IMR-90 (cell line): ENCODE measurements at regions not wholly inside any gene's neighbourhood (a gene's known extent, or its start where the extent isn't known, plus 50 kb on each side); places are given as distances from the start of the nearest gene placed in this dataset.

ENCODE experiments used
- BHLHE40 ChIP-seq: fragments of 150-350 bp; IDR thresholded peaks from 2 replicates; pipeline ENCODE4 v1.6.1; 2016; ENCODE audit warnings: mild to moderate bottlenecking, low read depth, low read length
- CHD1 ChIP-seq: IDR thresholded peaks from 2 replicates; pipeline ENCODE4 v1.6.1; 2012; ENCODE audit warnings: low read depth, low read length, improper control_type of control experiment
- FOS ChIP-seq: fragments of 150-350 bp; IDR thresholded peaks from 2 replicates; pipeline ENCODE4 v1.6.1; 2016; ENCODE audit warnings: low read depth, low read length
- MXI1 ChIP-seq: IDR thresholded peaks from 2 replicates; pipeline ENCODE4 v1.6.1; 2012; ENCODE audit warnings: low read depth, mild to moderate bottlenecking, low read length, moderate library complexity, borderline replicate concordance
- POLR2A ChIP-seq: IDR thresholded peaks from 2 replicates; pipeline ENCODE4 v1.6.1; 2012; ENCODE audit warnings: mild to moderate bottlenecking, low read depth, low read length
- RCOR1 ChIP-seq: IDR thresholded peaks from 2 replicates; pipeline ENCODE4 v1.6.1; 2012; ENCODE audit warnings: mild to moderate bottlenecking, low read length, improper control_type of control experiment; ENCODE audit not compliant: insufficient replicate concordance
- RFX5 ChIP-seq: IDR thresholded peaks from 2 replicates; pipeline ENCODE4 v1.8.0; 2012; ENCODE audit warnings: low read depth, mild to moderate bottlenecking, low read length, moderate library complexity
- SMC3 ChIP-seq: fragments of 150-350 bp; IDR thresholded peaks from 2 replicates; pipeline ENCODE4 v1.6.1; 2016; ENCODE audit warnings: low read depth, mild to moderate bottlenecking, antibody characterized with exemption, low read length, moderate library complexity
- TF ChIP-seq, protein P1 (sequence below): conservative IDR thresholded peaks from 2 replicates; pipeline ENCODE4 v1.5.1; 2012; ENCODE audit warnings: mild to moderate bottlenecking, low read depth, low read length, improper control_type of control experiment

DNA sequence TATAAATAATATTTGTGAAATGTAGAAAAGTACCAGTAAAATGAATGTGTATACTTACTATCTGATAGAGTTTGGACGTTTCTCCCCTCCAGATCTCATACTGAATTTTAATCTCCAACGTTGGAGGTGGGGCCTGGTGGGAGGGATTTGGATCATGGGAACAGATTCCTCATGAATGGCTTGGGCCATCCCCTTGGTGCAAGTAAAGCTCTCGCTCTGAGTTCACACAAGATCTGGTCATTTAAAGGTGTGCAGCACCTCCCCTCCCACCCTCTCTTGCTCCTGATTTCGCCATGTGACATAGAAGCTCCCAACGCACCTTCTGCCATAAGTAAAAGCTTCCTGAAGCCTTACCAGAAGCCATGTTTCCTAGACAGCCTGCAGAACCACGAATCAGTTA lies 219.0 kb downstream of the HACE1 start:
- TF ChIP-seq, protein P1, sequence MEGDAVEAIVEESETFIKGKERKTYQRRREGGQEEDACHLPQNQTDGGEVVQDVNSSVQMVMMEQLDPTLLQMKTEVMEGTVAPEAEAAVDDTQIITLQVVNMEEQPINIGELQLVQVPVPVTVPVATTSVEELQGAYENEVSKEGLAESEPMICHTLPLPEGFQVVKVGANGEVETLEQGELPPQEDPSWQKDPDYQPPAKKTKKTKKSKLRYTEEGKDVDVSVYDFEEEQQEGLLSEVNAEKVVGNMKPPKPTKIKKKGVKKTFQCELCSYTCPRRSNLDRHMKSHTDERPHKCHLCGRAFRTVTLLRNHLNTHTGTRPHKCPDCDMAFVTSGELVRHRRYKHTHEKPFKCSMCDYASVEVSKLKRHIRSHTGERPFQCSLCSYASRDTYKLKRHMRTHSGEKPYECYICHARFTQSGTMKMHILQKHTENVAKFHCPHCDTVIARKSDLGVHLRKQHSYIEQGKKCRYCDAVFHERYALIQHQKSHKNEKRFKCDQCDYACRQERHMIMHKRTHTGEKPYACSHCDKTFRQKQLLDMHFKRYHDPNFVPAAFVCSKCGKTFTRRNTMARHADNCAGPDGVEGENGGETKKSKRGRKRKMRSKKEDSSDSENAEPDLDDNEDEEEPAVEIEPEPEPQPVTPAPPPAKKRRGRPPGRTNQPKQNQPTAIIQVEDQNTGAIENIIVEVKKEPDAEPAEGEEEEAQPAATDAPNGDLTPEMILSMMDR = no peak
- no peak for TF ChIP-seq SMC3
- no peak for TF ChIP-seq RFX5
- TF ChIP-seq POLR2A = no peak
- no peak for TF ChIP-seq FOS
- TF ChIP-seq MXI1 = no peak
- no peak for TF ChIP-seq CHD1
- TF ChIP-seq BHLHE40 = no peak
- no peak for TF ChIP-seq RCOR1
